Left ventricle myocardium inferior (tissue), 1 donor: ENCODE measurements at regions not wholly inside any gene's neighbourhood (a gene's known extent, or its start where the extent isn't known, plus 50 kb on each side); places are given as distances from the start of the nearest gene placed in this dataset.

ENCODE experiments used
- DNase-seq: peaks from one replicate; pipeline ENCODE4 v3.0.0-alpha.2; 2020
- H3K27ac ChIP-seq: fragments of 200-600 bp; replicated peaks from 2 replicates; pipeline ENCODE4 v1.8.0; 2021
- H3K27me3 ChIP-seq: fragments of 200-600 bp; 2 replicates; pipeline ENCODE4 v1.8.0; 2021; ENCODE audit warnings: low read depth
- H3K36me3 ChIP-seq: fragments of 200-600 bp; 2 replicates; pipeline ENCODE4 v1.8.0; 2021
- H3K4me1 ChIP-seq: fragments of 200-600 bp; 2 replicates; pipeline ENCODE4 v1.8.0; 2021
- H3K4me3 ChIP-seq: fragments of 200-600 bp; 2 replicates; pipeline ENCODE4 v1.8.0; 2021; ENCODE audit warnings: mild to moderate bottlenecking, moderate library complexity
- H3K9me3 ChIP-seq: fragments of 200-600 bp; replicated peaks from 2 replicates; pipeline ENCODE4 v1.8.0; 2021
- CTCF ChIP-seq: fragments of 200-600 bp; IDR thresholded peaks from 2 replicates; pipeline ENCODE4 v1.8.0; 2021; ENCODE audit warnings: antibody characterized with exemption, mild to moderate bottlenecking, borderline replicate concordance
- intact Hi-C: fragments of 100-400 bp; cut with micrococcal nuclease; formaldehyde crosslinking; loops from one replicate; pipeline ENCODE4 v1.11.0; 2022
- donor health status: DM: no; HTN: yes; CAD: no; lungs with severe emphysema.

- intact Hi-C loops = no loop called here
- no peaks in the 10 kb centered on the region for H3K36me3 ChIP-seq
Observed at GRCh38 chr7:133190172-133190528, 62.7 kb upstream of the EXOC4 start.

GRCh38 chr7:133190650-133191049, 62.2 kb upstream of the EXOC4 start:
- no peak overlapping the region for H3K27ac ChIP-seq
- no peaks in the 10 kb centered on the region for H3K9me3 ChIP-seq
- intact Hi-C loops = no loop called here
- no peak overlapping the region for H3K4me3 ChIP-seq
- no peaks in the 10 kb centered on the region for H3K36me3 ChIP-seq
- no peak for TF ChIP-seq CTCF
- no peaks in the 10 kb centered on the region for H3K4me1 ChIP-seq
- peaks cover 22% of the 10 kb centered on the region for H3K27me3 ChIP-seq
- no peak for DNase-seq

More at GRCh38 chr7:133190172-133190528, 62.7 kb upstream of the EXOC4 start:
- H3K9me3 ChIP-seq = no peaks in the 10 kb centered on the region
- peaks cover 22% of the 10 kb centered on the region for H3K27me3 ChIP-seq
- H3K4me1 ChIP-seq = no peaks in the 10 kb centered on the region
- no peak overlapping the region for H3K27ac ChIP-seq
- no peak for DNase-seq
- no peak for TF ChIP-seq CTCF
- no peak overlapping the region for H3K4me3 ChIP-seq

- no peak for DNase-seq
- peaks cover 31% of the 10 kb centered on the region for H3K27me3 ChIP-seq
- no peak overlapping the region for H3K4me3 ChIP-seq
- H3K9me3 ChIP-seq = no peaks in the 10 kb centered on the region
- TF ChIP-seq CTCF = no peak
- no peak overlapping the region for H3K27ac ChIP-seq
- no peaks in the 10 kb centered on the region for H3K36me3 ChIP-seq
- intact Hi-C loops = no loop called here
- H3K4me1 ChIP-seq = no peaks in the 10 kb centered on the region
Observed at GRCh38 chr7:133191787-133192186, 61.1 kb upstream of the EXOC4 start.

GRCh38 chr7:133195868-133196267, 57.0 kb upstream of the EXOC4 start:
- no peaks in the 10 kb centered on the region for H3K36me3 ChIP-seq
- intact Hi-C loops = no loop called here
- DNase-seq = no peak
- H3K27me3 ChIP-seq = peaks cover 41% of the 10 kb centered on the region
- no peak for TF ChIP-seq CTCF
- no peaks in the 10 kb centered on the region for H3K9me3 ChIP-seq
- no peak overlapping the region for H3K27ac ChIP-seq
- no peaks in the 10 kb centered on the region for H3K4me1 ChIP-seq
- no peak overlapping the region for H3K4me3 ChIP-seq

GRCh38 chr7:133196856-133197612, 55.8 kb upstream of the EXOC4 start:
- Histone ChIP-seq H3K4me3 (no peak overlapping the region), H3K9me3 (no peaks in the 10 kb centered on the region), H3K27ac (no peak overlapping the region), H3K27me3 (peaks cover 41% of the 10 kb centered on the region), H3K4me1 (no peaks in the 10 kb centered on the region), H3K36me3 (no peaks in the 10 kb centered on the region)
- TF ChIP-seq CTCF = no peak
- DNase-seq = no peak
- intact Hi-C loops = no loop called here
